ENCODE measurements at regions not wholly inside any gene's neighbourhood (a gene's known extent, or its start where the extent isn't known, plus 50 kb on each side); places are given as distances from the start of the nearest gene placed in this dataset.

- no peak for DNase-seq
Measured at GRCh38 chr2:23241121-23241520, 143.9 kb upstream of the KLHL29 start.

- no peak for DNase-seq
Measured at GRCh38 chr2:23241611-23242245, 143.3 kb upstream of the KLHL29 start.

- no peak for DNase-seq
Measured at GRCh38 chr2:23243073-23243659, 141.8 kb upstream of the KLHL29 start.

- no peak for DNase-seq
Measured at GRCh38 chr2:23244617-23245016, 140.4 kb upstream of the KLHL29 start.

- no peak for DNase-seq
Measured at GRCh38 chr2:23246992-23247683, 137.8 kb upstream of the KLHL29 start.

GRCh38 chr2:23248667-23249066 is 136.3 kb upstream of the KLHL29 start:
- no peak for DNase-seq

DNA sequence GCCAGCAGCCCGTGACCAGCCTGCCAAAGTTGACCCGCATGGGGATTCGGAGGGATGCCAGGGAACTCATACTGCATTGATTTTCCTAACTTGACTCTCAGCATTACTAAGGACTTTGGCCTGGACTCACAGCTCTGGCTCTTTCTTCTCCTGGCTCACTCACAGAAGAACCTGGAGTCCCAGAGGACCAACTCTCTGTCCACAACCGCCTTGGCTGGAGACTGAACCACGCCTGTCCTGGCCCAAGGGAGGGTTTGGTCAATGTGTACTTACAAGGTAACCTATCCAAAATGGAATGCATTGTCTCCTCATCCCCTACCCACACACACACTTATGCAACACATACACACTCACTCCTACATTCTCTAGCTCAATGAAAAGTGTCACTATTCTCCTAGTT is 135.6 kb upstream of the KLHL29 start:
- no peak for DNase-seq

DNA sequence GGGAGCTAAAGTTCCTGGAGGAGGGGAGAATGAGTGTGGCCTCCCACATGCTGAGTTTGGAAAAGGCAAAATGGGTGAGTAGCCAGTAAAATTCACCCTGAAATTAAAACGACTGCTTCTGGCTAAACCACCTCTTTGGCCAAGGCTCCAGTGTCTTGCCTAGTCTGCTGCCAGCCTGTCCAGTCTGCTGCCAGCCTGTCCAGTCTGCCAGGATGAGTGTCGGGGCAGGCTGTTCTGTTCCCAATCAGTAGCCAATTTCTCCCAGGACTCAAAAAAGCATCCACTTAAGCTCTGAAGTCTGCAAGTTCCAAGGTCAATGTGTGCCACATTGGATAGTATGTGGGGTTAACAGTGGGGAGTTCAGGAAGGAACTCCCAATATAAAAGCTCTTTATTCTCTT is 134.6 kb upstream of the KLHL29 start:
- DNase-seq, result no peak

GRCh38 chr2:23256643-23257042 is 128.3 kb upstream of the KLHL29 start:
- DNase-seq, result no peak

- no peak for DNase-seq
Measured at GRCh38 chr2:23260621-23261020, 124.4 kb upstream of the KLHL29 start.

GRCh38 chr2:23268467-23269263 is 116.3 kb upstream of the KLHL29 start:
- DNase-seq, result no peak

GRCh38 chr2:23269747-23270146 is 115.2 kb upstream of the KLHL29 start:
- DNase-seq, result no peak

GRCh38 chr2:23270810-23271209 is 114.2 kb upstream of the KLHL29 start:
- no peak for DNase-seq

- no peak for DNase-seq
Measured at GRCh38 chr2:23271230-23271629, 113.7 kb upstream of the KLHL29 start.

GRCh38 chr2:23273786-23274185 is 111.2 kb upstream of the KLHL29 start:
- no peak for DNase-seq

- no peak for DNase-seq
Measured at GRCh38 chr2:23280401-23280800, 104.6 kb upstream of the KLHL29 start.

DNA sequence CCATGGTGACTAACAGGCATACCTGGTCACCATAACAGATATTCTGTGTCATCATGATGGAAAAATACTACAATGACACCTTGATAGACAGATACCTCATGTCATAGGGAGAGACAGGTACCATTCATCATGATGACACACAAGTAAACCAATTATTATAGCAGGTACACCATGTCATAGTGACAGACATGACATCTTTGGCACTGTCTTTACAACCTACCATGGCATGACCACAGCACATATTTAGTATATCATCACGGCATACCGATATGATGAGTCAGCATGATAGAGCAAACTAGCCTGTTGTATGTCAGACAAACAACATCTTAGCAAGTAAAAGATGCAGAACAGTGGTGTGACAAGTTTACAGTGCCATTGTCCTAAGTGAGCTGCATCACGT is 101.3 kb upstream of the KLHL29 start:
- DNase-seq, result no peak

DNA sequence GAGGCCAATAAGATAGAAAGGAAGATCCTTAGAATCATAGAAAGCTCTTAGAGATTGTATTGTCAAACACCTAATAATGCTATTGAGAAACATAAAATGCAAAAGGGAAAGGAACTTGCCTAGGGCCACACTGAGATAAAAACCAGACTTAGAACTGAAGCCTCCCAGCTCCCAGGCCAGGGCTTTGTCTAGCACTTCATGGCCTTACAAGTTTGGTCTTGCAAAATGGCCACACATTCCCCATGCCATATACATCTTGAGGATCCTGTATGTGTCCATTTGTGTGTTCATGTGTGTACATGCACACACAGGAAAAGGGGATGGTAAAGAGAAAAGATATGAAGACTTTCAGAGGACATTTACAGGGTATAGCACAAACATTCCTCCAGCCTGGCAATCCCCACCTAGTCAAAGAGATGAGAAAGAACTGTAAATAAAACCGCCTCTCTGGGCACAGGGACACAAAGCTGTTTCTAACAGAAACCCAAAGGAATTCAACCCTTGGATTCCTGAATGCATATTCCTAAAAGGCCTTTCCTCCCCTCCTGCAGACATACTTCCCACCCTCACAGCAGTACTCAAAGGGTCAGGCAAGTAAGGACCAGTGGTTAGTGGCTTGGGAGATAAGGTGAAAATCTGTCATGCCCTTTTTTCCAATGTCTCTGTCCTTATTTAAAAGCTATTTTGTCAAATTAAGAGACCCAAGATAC is 99.7 kb upstream of the KLHL29 start:
- DNase-seq, result no peak

DNA sequence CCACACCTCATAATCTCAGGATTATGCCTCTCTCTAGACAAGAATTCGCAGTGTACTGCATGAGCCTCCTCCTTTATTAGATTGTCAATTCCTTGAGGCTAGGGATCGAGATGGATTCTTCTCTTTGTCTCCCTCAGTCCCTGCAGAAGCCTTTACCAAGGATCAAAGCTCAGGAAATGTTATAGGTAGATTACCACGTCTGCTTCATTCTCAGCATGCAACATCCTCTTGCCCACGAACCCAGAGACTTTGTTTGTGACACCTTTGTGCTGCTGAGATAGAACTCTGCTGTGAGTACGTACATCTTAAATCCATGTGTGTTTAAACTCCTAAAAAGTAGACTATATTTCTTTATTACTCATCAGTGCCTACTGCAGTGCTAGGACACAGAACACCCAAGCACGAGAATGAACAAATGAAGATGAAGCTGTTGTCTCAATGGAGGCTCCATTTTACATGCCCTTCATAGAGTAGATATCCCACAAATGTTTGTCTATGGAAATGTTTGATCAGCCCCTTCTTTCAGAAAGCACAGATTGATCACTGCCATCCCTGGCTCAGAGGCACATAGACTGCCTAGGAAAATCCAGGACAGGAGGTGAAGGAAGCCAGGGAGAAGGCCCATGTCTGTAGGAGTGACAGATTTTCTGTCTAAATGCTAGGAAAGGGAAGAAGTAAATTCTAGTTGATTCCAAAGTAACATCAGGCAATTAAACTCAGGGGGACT is 98.8 kb upstream of the KLHL29 start:
- DNase-seq, result no peak

DNA sequence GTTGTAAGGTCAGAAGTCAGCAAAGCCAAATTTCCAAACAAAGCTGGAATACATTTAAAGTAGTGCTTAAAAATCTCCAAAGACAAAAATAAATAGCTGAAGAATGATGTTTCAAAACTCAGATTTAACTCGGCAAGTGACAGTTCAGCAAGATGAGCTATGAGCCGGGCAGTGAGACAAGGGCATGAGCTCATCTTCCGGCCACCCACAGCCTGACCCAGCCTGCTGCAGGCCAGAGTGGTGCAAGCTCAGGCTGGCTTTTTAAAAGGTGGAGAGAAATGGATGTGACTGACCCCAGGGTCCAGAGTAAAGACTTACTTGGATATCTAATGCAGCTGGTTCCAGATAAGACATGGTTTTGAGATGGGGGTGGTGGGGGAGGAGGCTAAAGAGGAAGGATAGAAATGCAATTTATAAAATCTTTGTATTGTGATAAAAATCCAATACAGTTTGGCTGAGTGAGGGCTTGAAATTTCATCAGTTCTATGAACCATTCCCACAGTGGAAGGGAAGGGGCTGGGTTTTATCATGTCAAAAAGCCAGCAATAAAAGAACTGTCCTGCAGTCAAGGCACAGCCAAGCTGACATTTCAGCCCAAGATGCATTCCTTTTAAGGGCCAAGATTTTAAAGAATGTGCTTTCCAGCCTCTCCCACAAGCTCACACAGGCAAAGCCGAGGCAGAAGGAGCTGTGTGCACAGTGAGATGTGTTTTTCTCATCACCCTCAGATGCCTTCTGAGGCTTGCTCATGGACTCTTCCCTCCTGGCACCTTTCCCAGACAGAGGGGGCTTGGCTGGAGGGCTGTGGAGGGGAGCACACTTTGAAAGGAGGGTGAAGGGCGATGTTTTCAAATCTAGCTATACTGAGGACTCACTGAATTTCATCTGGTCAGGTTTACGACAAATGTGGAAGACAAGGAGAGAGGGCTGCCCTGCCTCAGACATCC is 97.9 kb upstream of the KLHL29 start:
- no peak for DNase-seq

GRCh38 chr2:23289671-23290070 is 95.3 kb upstream of the KLHL29 start:
- no peak for DNase-seq
